Liver (tissue), 8 donors: ENCODE measurements at regions not wholly inside any gene's neighbourhood (a gene's known extent, or its start where the extent isn't known, plus 50 kb on each side); places are given as distances from the start of the nearest gene placed in this dataset.

Experiments
- DNase-seq: peaks from one replicate; pipeline ENCODE4 v3.0.0-alpha.2; 2017; ENCODE audit warnings: low spot score
- H3K27ac ChIP-seq, 2 donors: one replicate each; pipeline ENCODE4 v1.7.0; 2013; ENCODE audit warnings: inconsistent platforms in 2 of 2, low read length in 2 of 2, control low read depth in 1 of 2, low read depth in 1 of 2, mild to moderate bottlenecking in 1 of 2
- H3K27me3 ChIP-seq, 4 donors: one replicate each; pipeline versions ENCODE4 v1.6.1 to v1.7.0; 2013; ENCODE audit warnings: low read length in 3 of 4, inconsistent platforms in 1 of 4, mild to moderate bottlenecking in 1 of 4, moderate library complexity in 1 of 4; ENCODE audit not compliant: control insufficient read depth in 4 of 4, insufficient read depth in 4 of 4
- H3K36me3 ChIP-seq, 4 donors: one replicate each; pipeline versions ENCODE4 v1.6.1 to v1.7.0; 2013; ENCODE audit warnings: low read length in 3 of 4, mild to moderate bottlenecking in 3 of 4, low read depth in 1 of 4, moderate library complexity in 1 of 4; ENCODE audit not compliant: control insufficient read depth in 4 of 4, insufficient read depth in 3 of 4
- H3K4me1 ChIP-seq, 4 donors: one replicate each; pipeline versions ENCODE4 v1.6.1 to v1.7.0; 2013; ENCODE audit warnings: low read length in 3 of 4, mild to moderate bottlenecking in 3 of 4, moderate library complexity in 1 of 4; ENCODE audit not compliant: control insufficient read depth in 4 of 4, insufficient read depth in 4 of 4
- H3K4me3 ChIP-seq, 3 donors: one replicate each; pipeline versions ENCODE4 v1.6.1 to v1.7.0; 2013; ENCODE audit warnings: low read length in 3 of 3, control low read depth in 1 of 3, low read depth in 1 of 3, mild to moderate bottlenecking in 1 of 3
- H3K9ac ChIP-seq, 2 donors: one replicate each; pipeline ENCODE4 v1.7.0; 2013; ENCODE audit warnings: low read length in 2 of 2, mild to moderate bottlenecking in 2 of 2, moderate library complexity in 2 of 2, control low read depth in 1 of 2, low read depth in 1 of 2
- H3K9me3 ChIP-seq, 4 donors: one replicate each; pipeline versions ENCODE4 v1.6.1 to v1.7.0; 2013; ENCODE audit warnings: low read length in 3 of 4; ENCODE audit not compliant: control insufficient read depth in 4 of 4
- ATF3 ChIP-seq: IDR thresholded peaks from 2 replicates; pipeline ENCODE4 v1.6.1; 2016; ENCODE audit warnings: antibody characterized with exemption
- CTCF ChIP-seq: fragments of 150-350 bp; IDR thresholded peaks from 2 replicates; pipeline ENCODE4 v1.5.1; 2017; ENCODE audit warnings: improper control_type of control experiment, low read depth, low read length; ENCODE audit not compliant: missing input control
- FOXA1 ChIP-seq: IDR thresholded peaks from 2 replicates; pipeline ENCODE4 v1.6.1; 2016; ENCODE audit warnings: antibody characterized with exemption
- FOXA2 ChIP-seq: IDR thresholded peaks from 2 replicates; pipeline ENCODE4 v1.6.1; 2016; ENCODE audit warnings: antibody characterized with exemption
- GABPA ChIP-seq, 2 donors: IDR thresholded peaks in 1 of 2; conservative IDR thresholded peaks in 1 of 2; 2 replicates each; pipeline ENCODE4 v1.6.1; 2016; ENCODE audit warnings: antibody characterized with exemption in 2 of 2, mild to moderate bottlenecking in 1 of 2, moderate library complexity in 1 of 2
- HNF4A ChIP-seq, 2 donors: conservative IDR thresholded peaks; 2 replicates each; pipeline ENCODE4 v1.6.1; 2016; ENCODE audit warnings: antibody characterized with exemption in 2 of 2, mild to moderate bottlenecking in 2 of 2
- HNF4G ChIP-seq: IDR thresholded peaks from 2 replicates; pipeline ENCODE4 v1.6.1; 2016; ENCODE audit warnings: antibody characterized with exemption
- JUND ChIP-seq, 2 donors: IDR thresholded peaks; 2 replicates each; pipeline ENCODE4 v1.6.1; 2016; ENCODE audit warnings: antibody characterized with exemption in 2 of 2
- MAX ChIP-seq: IDR thresholded peaks from 2 replicates; pipeline ENCODE4 v1.6.1; 2016; ENCODE audit warnings: antibody characterized with exemption
- NR2F2 ChIP-seq: IDR thresholded peaks from 2 replicates; pipeline ENCODE4 v1.6.1; 2016; ENCODE audit warnings: antibody characterized with exemption
- RAD21 ChIP-seq, 2 donors: IDR thresholded peaks; 2 replicates each; pipeline ENCODE4 v1.6.1; 2016; ENCODE audit warnings: antibody characterized with exemption in 2 of 2, mild to moderate bottlenecking in 2 of 2
- REST ChIP-seq: IDR thresholded peaks from 2 replicates; pipeline ENCODE4 v1.6.1; 2016; ENCODE audit warnings: antibody characterized with exemption, mild to moderate bottlenecking
- RXRA ChIP-seq, 2 donors: IDR thresholded peaks; 2 replicates each; pipeline ENCODE4 v1.6.1; 2017 to 2018; ENCODE audit warnings: antibody characterized with exemption in 2 of 2, mild to moderate bottlenecking in 1 of 2
- SP1 ChIP-seq: IDR thresholded peaks from 2 replicates; pipeline ENCODE4 v1.6.1; 2018; ENCODE audit warnings: antibody characterized with exemption, mild to moderate bottlenecking
- TAF1 ChIP-seq: conservative IDR thresholded peaks from 2 replicates; pipeline ENCODE4 v1.6.1; 2016; ENCODE audit warnings: antibody characterized with exemption, mild to moderate bottlenecking
- YY1 ChIP-seq: IDR thresholded peaks from 2 replicates; pipeline ENCODE4 v1.6.1; 2016; ENCODE audit warnings: antibody characterized with exemption, mild to moderate bottlenecking
- ZBTB33 ChIP-seq: IDR thresholded peaks from 2 replicates; pipeline ENCODE4 v1.6.1; 2016; ENCODE audit warnings: antibody characterized with exemption
- WGBS: extraction: QIAGEN DNeasy Blood & Tissue Kit; methylation state at CpG from one replicate; pipeline ENCODE4 v1.1.7; 2013; 5-methylcytosine and 5-hydroxymethylcytosine counted together
- donor health status: healthy.
- donor health status: healthy.
- donor health status: healthy.
- donor health status: healthy.
- donor health status: healthy.

- Histone ChIP-seq H3K27ac (no peak overlapping the region), H3K9me3 (no peaks in the 10 kb centered on the region), H3K4me3 (no peak overlapping the region), H3K9ac (no peak overlapping the region), H3K27me3 (no peaks in the 10 kb centered on the region), H3K4me1 (no peaks in the 10 kb centered on the region), H3K36me3 (no peaks in the 10 kb centered on the region)
- TF ChIP-seq FOXA1 (no peak), SP1 (no peak), FOXA2 (no peak), NR2F2 (no peak), REST (no peak), RXRA (IDR thresholded peaks at IDR 0.05) (no peak), MAX (no peak), YY1 (no peak), ATF3 (no peak), GABPA (IDR thresholded peaks at IDR 0.05 in 1 of 2, conservative IDR thresholded peaks at IDR 0.05 in 1 of 2) (no peak)
- WGBS = 62% methylated on average over 2 of the region's 2 CpGs
- DNase-seq = no peak
Measured at GRCh38 chr10:64507651-64508028, 986.4 kb downstream of the REEP3 start.

GRCh38 chr10:64508029-64508661, 986.9 kb downstream of the REEP3 start:
- no peak overlapping the region for H3K27ac ChIP-seq
- H3K9ac ChIP-seq = no peak overlapping the region
- H3K36me3 ChIP-seq = no peaks in the 10 kb centered on the region
- no peak for DNase-seq
- no peak overlapping the region for H3K4me3 ChIP-seq
- TF ChIP-seq TAF1 (no peak), HNF4A (conservative IDR thresholded peaks at IDR 0.05) (no peak), RXRA (IDR thresholded peaks at IDR 0.05) (no peak)
- no peaks in the 10 kb centered on the region for H3K4me1 ChIP-seq
- WGBS = 45% methylated on average over 2 of the region's 2 CpGs
- no peaks in the 10 kb centered on the region for H3K9me3 ChIP-seq
- H3K27me3 ChIP-seq = no peaks in the 10 kb centered on the region

- WGBS = 67% methylated on average over 2 of the region's 2 CpGs
- DNase-seq = no peak
- H3K9me3 ChIP-seq = no peaks in the 10 kb centered on the region
- H3K4me3 ChIP-seq = no peak overlapping the region
- no peak overlapping the region for H3K9ac ChIP-seq
- no peaks in the 10 kb centered on the region for H3K36me3 ChIP-seq
- no peak overlapping the region for H3K27ac ChIP-seq
- no peaks in the 10 kb centered on the region for H3K27me3 ChIP-seq
- H3K4me1 ChIP-seq = no peaks in the 10 kb centered on the region
- TF ChIP-seq HNF4A (conservative IDR thresholded peaks at IDR 0.05) = no peak
- no peak for TF ChIP-seq RXRA (IDR thresholded peaks at IDR 0.05)
- no peak for TF ChIP-seq TAF1
- no peak for TF ChIP-seq ZBTB33
- TF ChIP-seq NR2F2 = no peak
- TF ChIP-seq JUND (IDR thresholded peaks at IDR 0.05) = no peak
- TF ChIP-seq RAD21 (IDR thresholded peaks at IDR 0.05) = no peak
- TF ChIP-seq YY1 = no peak
- no peak for TF ChIP-seq ATF3
- TF ChIP-seq CTCF = no peak
- TF ChIP-seq HNF4G = no peak
Measured at GRCh38 chr10:64515970-64516699, 994.9 kb downstream of the REEP3 start.
